ENCODE measurements at regions not wholly inside any gene's neighbourhood (a gene's known extent, or its start where the extent isn't known, plus 50 kb on each side); places are given as distances from the start of the nearest gene placed in this dataset.
A peak's percentile ranks its signal among the peaks of the same experiment; 100 is the strongest.

GRCh38 chr11:134481135-134481534 lies 69.1 kb upstream of the B3GAT1 start:
- DNase-seq, result no peak

GRCh38 chr11:134480136-134480712 lies 68.2 kb upstream of the B3GAT1 start:
- peak; percentile 18 for DNase-seq

- DNase-seq, result no peak
Measured at GRCh38 chr11:134479206-134480135, 67.4 kb upstream of the B3GAT1 start.

GRCh38 chr11:134478611-134479010 lies 66.6 kb upstream of the B3GAT1 start:
- DNase-seq, result no peak

- no peak for DNase-seq
Measured at GRCh38 chr11:134478176-134478575, 66.1 kb upstream of the B3GAT1 start.

- DNase-seq, result no peak
Measured at GRCh38 chr11:134477486-134477885, 65.4 kb upstream of the B3GAT1 start.

- no peak for DNase-seq
Measured at GRCh38 chr11:134476435-134477021, 64.5 kb upstream of the B3GAT1 start.

GRCh38 chr11:134475951-134476350 lies 63.9 kb upstream of the B3GAT1 start:
- DNase-seq, result no peak

- DNase-seq, result no peak
Measured at GRCh38 chr11:134474942-134475341, 62.9 kb upstream of the B3GAT1 start.

GRCh38 chr11:134474070-134474860 lies 62.2 kb upstream of the B3GAT1 start:
- no peak for DNase-seq

- DNase-seq, result peak; percentile 30
Measured at GRCh38 chr11:134471716-134472455, 59.8 kb upstream of the B3GAT1 start.

- peak; percentile 47 for DNase-seq
Measured at GRCh38 chr11:134471087-134471715, 59.2 kb upstream of the B3GAT1 start.

- no peak for DNase-seq
Measured at GRCh38 chr11:134470238-134470637, 58.2 kb upstream of the B3GAT1 start.

- no peak for DNase-seq
Measured at GRCh38 chr11:134469627-134470026, 57.6 kb upstream of the B3GAT1 start.

- DNase-seq, result no peak
Measured at GRCh38 chr11:134468796-134469195, 56.8 kb upstream of the B3GAT1 start.

- DNase-seq, result no peak
Measured at GRCh38 chr11:134468081-134468668, 56.1 kb upstream of the B3GAT1 start.

GRCh38 chr11:134466610-134467567 lies 54.8 kb upstream of the B3GAT1 start:
- no peak for DNase-seq

- DNase-seq, result peak; percentile 57
Measured at GRCh38 chr11:134466156-134466555, 54.1 kb upstream of the B3GAT1 start.

GRCh38 chr11:134464981-134465730 lies 53.1 kb upstream of the B3GAT1 start:
- no peak for DNase-seq
